DOHH2 (cell line): ENCODE measurements at regions not wholly inside any gene's neighbourhood (a gene's known extent, or its start where the extent isn't known, plus 50 kb on each side); places are given as distances from the start of the nearest gene placed in this dataset.

ENCODE experiments used
- EZH2phosphoT487 ChIP-seq: fragments of 200-600 bp; sonication (generic); IDR thresholded peaks from 2 replicates; pipeline ENCODE4 v1.6.1; 2017; ENCODE audit warnings: borderline replicate concordance, mild to moderate bottlenecking, antibody characterized with exemption, low read length, moderate library complexity, mixed read lengths
- TF ChIP-seq, protein P1 (sequence below): fragments of 200-600 bp; sonication (generic); IDR thresholded peaks from one replicate; pipeline ENCODE4 v1.5.1; 2014; ENCODE audit warnings: antibody characterized with exemption, mild to moderate bottlenecking, low read depth, low read length; ENCODE audit not compliant: poor library complexity, severe bottlenecking

DNA sequence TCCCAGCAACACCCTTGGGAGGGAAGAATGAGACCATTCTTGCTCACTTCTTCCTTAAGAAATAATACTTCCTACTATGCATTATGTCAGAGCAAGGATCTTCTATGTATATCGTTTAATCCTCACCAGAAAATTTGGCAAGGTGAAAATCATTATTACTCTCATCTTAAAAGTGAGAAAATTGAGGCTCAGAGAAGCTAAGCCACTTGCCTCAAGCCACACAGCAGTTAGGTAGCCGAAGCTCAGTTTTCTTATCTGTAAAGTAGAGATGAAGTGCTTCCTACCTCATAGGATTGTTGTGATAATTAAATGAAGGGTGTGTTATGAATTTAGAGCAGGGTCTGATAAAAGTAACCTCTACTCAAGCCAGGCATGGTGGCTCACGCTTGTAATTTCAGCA, 368.9 kb upstream of the ASIC2 start:
- TF ChIP-seq, protein P1, sequence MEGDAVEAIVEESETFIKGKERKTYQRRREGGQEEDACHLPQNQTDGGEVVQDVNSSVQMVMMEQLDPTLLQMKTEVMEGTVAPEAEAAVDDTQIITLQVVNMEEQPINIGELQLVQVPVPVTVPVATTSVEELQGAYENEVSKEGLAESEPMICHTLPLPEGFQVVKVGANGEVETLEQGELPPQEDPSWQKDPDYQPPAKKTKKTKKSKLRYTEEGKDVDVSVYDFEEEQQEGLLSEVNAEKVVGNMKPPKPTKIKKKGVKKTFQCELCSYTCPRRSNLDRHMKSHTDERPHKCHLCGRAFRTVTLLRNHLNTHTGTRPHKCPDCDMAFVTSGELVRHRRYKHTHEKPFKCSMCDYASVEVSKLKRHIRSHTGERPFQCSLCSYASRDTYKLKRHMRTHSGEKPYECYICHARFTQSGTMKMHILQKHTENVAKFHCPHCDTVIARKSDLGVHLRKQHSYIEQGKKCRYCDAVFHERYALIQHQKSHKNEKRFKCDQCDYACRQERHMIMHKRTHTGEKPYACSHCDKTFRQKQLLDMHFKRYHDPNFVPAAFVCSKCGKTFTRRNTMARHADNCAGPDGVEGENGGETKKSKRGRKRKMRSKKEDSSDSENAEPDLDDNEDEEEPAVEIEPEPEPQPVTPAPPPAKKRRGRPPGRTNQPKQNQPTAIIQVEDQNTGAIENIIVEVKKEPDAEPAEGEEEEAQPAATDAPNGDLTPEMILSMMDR = no peak
- no peak for TF ChIP-seq EZH2phosphoT487
